ENCODE measurements at regions not wholly inside any gene's neighbourhood (a gene's known extent, or its start where the extent isn't known, plus 50 kb on each side); places are given as distances from the start of the nearest gene placed in this dataset.

DNA sequence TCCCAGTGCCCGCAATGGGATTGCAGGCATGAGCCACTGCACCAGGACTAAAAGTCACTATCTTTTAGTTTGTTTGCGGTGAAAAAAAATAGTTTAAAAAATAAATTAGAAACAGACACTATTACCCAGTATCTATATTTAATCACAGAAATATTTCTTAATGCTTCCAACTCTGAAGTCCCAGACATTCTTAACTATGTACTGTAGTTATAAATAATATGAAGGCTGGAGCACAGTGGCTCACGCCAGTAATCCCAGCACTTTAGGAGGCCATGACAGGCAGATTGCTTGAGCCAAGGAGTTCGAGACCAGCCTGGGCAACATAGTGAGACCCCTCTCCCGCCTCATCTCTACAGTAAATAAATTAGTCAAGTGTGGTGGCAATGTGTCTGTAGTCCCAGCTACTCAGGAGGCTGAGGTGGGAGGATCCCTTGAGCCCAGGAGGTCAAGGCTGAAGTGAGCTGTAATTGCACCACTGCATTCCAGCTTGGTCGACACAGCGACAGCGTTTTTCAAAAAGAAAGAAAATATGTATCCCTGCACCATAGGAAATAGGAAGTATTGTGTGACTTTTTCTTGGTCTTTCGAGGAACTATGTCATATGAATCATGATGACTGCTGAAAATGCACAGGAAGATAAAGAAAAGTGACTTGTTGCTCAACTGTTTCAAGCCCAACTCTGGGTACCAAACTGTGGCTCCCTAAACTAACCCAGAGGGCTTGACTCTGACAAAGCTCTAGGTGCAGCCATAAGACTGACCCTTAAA lies 74.9 kb upstream of the STEAP1B start:
- no peak for DNase-seq (ENCODE audit: low read depth)
- no peak overlapping the region for H3K4me3 ChIP-seq (ENCODE audit: low read depth, low read length)
- TF ChIP-seq, protein P1, sequence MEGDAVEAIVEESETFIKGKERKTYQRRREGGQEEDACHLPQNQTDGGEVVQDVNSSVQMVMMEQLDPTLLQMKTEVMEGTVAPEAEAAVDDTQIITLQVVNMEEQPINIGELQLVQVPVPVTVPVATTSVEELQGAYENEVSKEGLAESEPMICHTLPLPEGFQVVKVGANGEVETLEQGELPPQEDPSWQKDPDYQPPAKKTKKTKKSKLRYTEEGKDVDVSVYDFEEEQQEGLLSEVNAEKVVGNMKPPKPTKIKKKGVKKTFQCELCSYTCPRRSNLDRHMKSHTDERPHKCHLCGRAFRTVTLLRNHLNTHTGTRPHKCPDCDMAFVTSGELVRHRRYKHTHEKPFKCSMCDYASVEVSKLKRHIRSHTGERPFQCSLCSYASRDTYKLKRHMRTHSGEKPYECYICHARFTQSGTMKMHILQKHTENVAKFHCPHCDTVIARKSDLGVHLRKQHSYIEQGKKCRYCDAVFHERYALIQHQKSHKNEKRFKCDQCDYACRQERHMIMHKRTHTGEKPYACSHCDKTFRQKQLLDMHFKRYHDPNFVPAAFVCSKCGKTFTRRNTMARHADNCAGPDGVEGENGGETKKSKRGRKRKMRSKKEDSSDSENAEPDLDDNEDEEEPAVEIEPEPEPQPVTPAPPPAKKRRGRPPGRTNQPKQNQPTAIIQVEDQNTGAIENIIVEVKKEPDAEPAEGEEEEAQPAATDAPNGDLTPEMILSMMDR (IDR thresholded peaks at IDR 0.05; ENCODE audit: insufficient read depth, low read depth, low read length, missing control alignments): no peak

DNA sequence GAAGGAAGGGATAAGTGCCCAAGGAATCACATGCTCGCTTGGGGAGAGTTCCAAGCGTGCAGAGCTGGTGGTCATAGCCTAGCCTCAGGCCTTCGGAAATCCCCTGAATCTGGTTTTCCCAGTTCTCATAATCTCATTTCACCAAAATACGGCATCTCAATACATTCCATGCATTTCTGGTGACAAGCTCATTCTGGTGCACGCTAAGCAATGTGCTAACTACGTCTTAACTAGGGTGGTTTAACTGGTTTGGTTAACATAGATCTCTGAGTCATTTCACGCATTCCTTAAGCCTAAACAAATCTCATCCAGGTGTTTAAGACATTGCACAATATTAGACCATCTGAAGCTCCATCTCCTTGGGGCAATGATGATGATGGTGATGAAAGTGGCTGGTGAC lies 72.9 kb upstream of the STEAP1B start:
- no peak for DNase-seq (ENCODE audit: low read depth)
- H3K4me3 ChIP-seq (ENCODE audit: low read depth, low read length): no peak overlapping the region

DNA sequence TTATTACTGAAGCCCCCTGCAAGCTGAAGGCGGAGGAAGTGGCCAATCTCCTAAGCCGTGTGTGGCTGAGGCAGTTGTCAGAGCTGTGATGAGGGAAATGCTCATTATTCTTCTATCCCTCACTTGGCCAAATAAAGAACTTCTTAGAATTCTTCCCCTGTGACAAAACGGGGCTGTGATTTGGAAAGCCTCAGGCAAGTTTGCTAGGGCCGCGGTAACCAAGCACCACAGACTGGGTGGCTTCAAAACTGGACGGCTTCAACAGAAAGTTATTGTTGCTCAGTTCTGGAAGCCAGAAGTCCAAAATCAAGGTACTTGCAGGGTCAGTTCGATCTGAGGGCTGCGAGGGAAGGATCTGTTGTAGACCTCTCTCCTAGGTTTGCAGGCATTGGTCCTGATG lies 72.3 kb upstream of the STEAP1B start:
- TF ChIP-seq, protein P1 (IDR thresholded peaks at IDR 0.05; ENCODE audit: insufficient read depth, low read depth, low read length, missing control alignments): no peak
- DNase-seq (ENCODE audit: low read depth): no peak
- no peak overlapping the region for H3K4me3 ChIP-seq (ENCODE audit: low read depth, low read length)

More for the DNA sequence above, 72.9 kb upstream of the STEAP1B start:
- TF ChIP-seq, protein P1 (IDR thresholded peaks at IDR 0.05; ENCODE audit: insufficient read depth, low read depth, low read length, missing control alignments): no peak

DNA sequence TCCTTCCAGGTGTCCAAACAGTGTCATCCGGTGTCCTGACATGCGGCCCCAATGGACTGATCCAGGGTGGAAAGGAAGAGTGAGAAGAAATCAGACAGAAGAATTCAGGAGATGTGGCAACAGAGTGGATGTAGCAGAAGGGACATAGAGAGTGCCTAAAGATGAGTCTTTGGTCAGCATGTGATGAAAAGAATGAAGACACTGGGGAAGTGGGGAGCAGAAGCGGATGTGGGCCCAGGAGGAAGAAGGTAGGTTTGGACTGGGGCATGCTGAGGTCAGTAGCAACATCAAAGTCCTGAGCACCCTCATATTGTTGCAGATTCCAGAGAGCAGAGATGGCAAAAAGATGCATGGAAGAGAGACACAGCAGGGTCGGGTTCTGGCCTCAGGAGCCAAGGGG lies 71.8 kb upstream of the STEAP1B start:
- TF ChIP-seq, protein P1 (IDR thresholded peaks at IDR 0.05; ENCODE audit: insufficient read depth, low read depth, low read length, missing control alignments): no peak
- no peak for DNase-seq (ENCODE audit: low read depth)
- H3K4me3 ChIP-seq (ENCODE audit: low read depth, low read length): no peak overlapping the region

DNA sequence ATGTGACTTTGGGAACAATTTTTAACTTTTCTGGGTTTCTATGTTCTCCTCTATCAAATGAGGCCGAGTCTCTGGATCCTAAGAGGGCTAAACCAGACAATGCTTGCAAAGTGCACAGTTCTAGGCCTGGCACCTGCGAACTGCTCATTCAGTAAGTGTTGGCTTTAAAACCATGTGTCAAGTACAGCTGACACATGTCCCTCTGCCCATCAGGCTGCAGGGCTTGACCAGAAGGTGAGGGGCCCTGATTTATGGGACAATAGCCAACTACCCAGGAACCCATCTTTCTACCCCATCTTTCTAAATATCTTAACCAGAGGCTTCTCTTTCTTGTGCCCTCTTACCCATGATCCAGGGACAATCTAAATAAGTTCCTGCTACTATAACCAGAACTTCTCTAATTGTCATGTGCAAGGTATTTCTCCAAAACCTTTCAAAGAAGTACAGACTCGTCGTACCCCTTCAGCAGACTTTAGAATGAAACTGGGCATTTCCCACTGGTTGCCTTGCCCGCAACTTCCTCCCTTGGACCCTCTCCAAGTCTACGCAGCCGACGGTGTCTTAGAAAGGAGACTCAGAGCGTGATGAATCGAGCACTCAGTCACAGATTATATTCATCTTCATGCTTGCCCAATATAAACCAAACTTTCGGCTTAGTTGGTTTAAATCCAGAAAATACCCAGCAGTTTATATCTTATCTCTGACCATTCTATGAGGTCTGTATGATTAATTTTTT lies 69.8 kb upstream of the STEAP1B start:
- peak; percentile 19 for DNase-seq (ENCODE audit: low read depth)
- TF ChIP-seq, protein P1 (IDR thresholded peaks at IDR 0.05; ENCODE audit: insufficient read depth, low read depth, low read length, missing control alignments): no peak
- H3K4me3 ChIP-seq (ENCODE audit: low read depth, low read length): no peak overlapping the region

DNA sequence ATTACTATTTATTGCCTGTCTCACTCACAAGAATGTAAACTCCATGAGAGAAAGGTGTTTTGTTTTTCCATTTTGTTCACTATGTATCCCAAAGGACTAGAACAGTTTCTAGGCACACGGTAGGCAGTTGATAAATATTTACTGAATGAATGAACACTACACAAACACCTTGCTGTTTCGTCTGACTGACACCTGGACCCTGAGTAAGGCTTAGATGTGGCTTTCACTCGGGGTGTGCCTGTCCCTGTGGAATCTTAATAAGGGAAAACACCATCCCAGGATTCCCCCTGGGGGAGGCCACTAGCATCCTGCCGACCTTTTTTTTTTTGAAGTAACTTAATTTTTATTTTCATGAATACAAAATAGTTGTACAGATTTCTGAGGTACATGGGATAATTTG lies 66.6 kb upstream of the STEAP1B start:
- no peak for DNase-seq (ENCODE audit: low read depth)
- TF ChIP-seq, protein P1 (IDR thresholded peaks at IDR 0.05; ENCODE audit: insufficient read depth, low read depth, low read length, missing control alignments): no peak
- H3K4me3 ChIP-seq (ENCODE audit: low read depth, low read length): no peak overlapping the region
